A673 (cell line): ENCODE measurements at regions not wholly inside any gene's neighbourhood (a gene's known extent, or its start where the extent isn't known, plus 50 kb on each side); places are given as distances from the start of the nearest gene placed in this dataset.
"Not testable (repeated sequence)": the region's sequence is repeated elsewhere in the genome, so short reads cannot be mapped to it uniquely, and the experiment has no call there.

ENCODE experiments used
- BruUV-seq: library from RNA; stranded (reverse); fragments of 400-500 nt; replicated peaks from 2 replicates; lab custom pipeline; 2021; lab: Mats Ljungman, UMichigan
- CTCF ChIA-PET: fragments of 300-600 bp; sonication (Branson Sonifier 250); formaldehyde crosslinking; loops from one replicate; lab custom pipeline; 2022; ENCODE audit warnings: antibody characterized with exemption; lab: Charles Lee
- POLR2A ChIA-PET: fragments of 300-600 bp; sonication (Branson Sonifier 250); formaldehyde crosslinking; loops from one replicate; lab custom pipeline; 2022; ENCODE audit warnings: antibody characterized with exemption; ENCODE audit not compliant: low non-redundant PET; lab: Charles Lee
- DNase-seq: peaks from one replicate; pipeline ENCODE4 v3.0.0-alpha.2; 2015; ENCODE audit warnings: low spot score
- H3K27ac ChIP-seq: fragments of 200-600 bp; sonication (generic); 2 replicates; pipeline ENCODE4 v1.5.1; 2016; ENCODE audit warnings: mixed run types, low read depth, mild to moderate bottlenecking, mixed read lengths, antibody characterized with exemption, low read length; ENCODE audit not compliant: poor library complexity, severe bottlenecking
- H3K27me3 ChIP-seq: fragments of 200-600 bp; sonication (generic); replicated peaks from 2 replicates; pipeline ENCODE4 v1.6.1; 2017; ENCODE audit warnings: mixed run types, low read depth, mild to moderate bottlenecking, mixed read lengths, antibody characterized with exemption, low read length; ENCODE audit not compliant: insufficient read depth, poor library complexity
- H3K36me3 ChIP-seq: fragments of 200-600 bp; sonication (generic); 2 replicates; pipeline ENCODE4 v1.6.1; 2016; ENCODE audit warnings: mixed run types, mild to moderate bottlenecking, mixed read lengths, antibody characterized with exemption, low read length; ENCODE audit not compliant: insufficient read depth, poor library complexity, severe bottlenecking
- H3K4me1 ChIP-seq: fragments of 200-600 bp; sonication (generic); 2 replicates; pipeline ENCODE4 v1.6.1; 2017; ENCODE audit warnings: mixed run types, mild to moderate bottlenecking, mixed read lengths, antibody characterized with exemption, low read length; ENCODE audit not compliant: insufficient read depth, poor library complexity, severe bottlenecking
- H3K4me3 ChIP-seq: fragments of 200-600 bp; sonication (generic); 2 replicates; pipeline ENCODE4 v1.5.1; 2016; ENCODE audit warnings: low read depth, mixed run types, mild to moderate bottlenecking, mixed read lengths, low read length; ENCODE audit not compliant: poor library complexity, severe bottlenecking
- H3K9me3 ChIP-seq: fragments of 200-600 bp; sonication (generic); 2 replicates; pipeline ENCODE4 v1.6.1; 2016; ENCODE audit warnings: mixed run types, low read depth, mild to moderate bottlenecking, mixed read lengths, antibody characterized with exemption, low read length; ENCODE audit not compliant: poor library complexity, severe bottlenecking
- EZH2 ChIP-seq: fragments of 200-600 bp; sonication (generic); IDR thresholded peaks from 2 replicates; pipeline ENCODE4 v1.6.1; 2017; ENCODE audit warnings: borderline replicate concordance, low read depth, mild to moderate bottlenecking, mixed read lengths, antibody characterized with exemption, low read length; ENCODE audit not compliant: poor library complexity, severe bottlenecking
- intact Hi-C: fragments of 100-400 bp; cut with micrococcal nuclease; formaldehyde crosslinking; loops from one replicate; pipeline ENCODE4 v1.10.0; 2022; ENCODE audit not compliant: unreplicated experiment
- TF ChIP-seq, protein P1 (sequence below): fragments of 300-800, 200-600 bp; sonication (generic); conservative IDR thresholded peaks from 2 replicates; pipeline ENCODE4 v1.5.1; 2017; ENCODE audit warnings: low read depth, mild to moderate bottlenecking, antibody characterized with exemption, low read length, moderate library complexity, mixed read lengths

DNA sequence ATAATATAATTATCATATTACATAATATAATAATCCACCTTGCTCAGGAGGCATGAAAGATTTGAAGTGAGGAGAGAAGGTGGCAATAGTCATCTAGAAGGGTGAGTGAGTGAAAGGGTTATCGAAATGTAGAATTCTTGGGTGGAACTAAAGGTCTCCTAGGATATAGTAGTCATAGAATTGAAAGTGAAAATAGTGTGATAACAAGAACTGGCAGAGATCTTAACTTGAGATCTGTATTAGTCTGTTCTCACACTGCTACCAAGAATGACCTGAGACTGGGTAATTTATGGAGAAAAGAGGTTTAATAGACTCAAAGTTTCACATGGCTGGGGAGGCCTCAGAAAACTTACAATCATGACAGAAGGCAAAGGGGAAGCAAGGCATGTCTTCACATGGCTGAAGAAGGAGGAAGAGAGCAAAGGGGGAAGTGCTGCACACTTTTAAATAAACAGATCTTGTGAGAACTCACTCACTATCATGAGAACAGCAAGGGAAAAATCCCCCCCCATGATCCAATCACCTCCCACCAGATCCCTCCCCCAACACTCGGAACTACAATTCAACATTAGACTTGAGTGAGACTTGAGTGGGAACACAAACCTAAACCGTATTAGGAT is 351.5 kb downstream of the NR4A2 start:
- Histone ChIP-seq H3K4me1 (no peaks in the 10 kb centered on the region), H3K36me3 (no peaks in the 10 kb centered on the region), H3K27me3 (no peaks in the 10 kb centered on the region), H3K27ac (no peak overlapping the region), H3K9me3 (no peaks in the 10 kb centered on the region), H3K4me3 (no peak overlapping the region)
- TF ChIP-seq EZH2 = no peak
- TF ChIP-seq, protein P1, sequence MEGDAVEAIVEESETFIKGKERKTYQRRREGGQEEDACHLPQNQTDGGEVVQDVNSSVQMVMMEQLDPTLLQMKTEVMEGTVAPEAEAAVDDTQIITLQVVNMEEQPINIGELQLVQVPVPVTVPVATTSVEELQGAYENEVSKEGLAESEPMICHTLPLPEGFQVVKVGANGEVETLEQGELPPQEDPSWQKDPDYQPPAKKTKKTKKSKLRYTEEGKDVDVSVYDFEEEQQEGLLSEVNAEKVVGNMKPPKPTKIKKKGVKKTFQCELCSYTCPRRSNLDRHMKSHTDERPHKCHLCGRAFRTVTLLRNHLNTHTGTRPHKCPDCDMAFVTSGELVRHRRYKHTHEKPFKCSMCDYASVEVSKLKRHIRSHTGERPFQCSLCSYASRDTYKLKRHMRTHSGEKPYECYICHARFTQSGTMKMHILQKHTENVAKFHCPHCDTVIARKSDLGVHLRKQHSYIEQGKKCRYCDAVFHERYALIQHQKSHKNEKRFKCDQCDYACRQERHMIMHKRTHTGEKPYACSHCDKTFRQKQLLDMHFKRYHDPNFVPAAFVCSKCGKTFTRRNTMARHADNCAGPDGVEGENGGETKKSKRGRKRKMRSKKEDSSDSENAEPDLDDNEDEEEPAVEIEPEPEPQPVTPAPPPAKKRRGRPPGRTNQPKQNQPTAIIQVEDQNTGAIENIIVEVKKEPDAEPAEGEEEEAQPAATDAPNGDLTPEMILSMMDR = no peak
- BruUV-seq = no TSS peak
- CTCF ChIA-PET = no interaction called here
- no peak for DNase-seq
- POLR2A ChIA-PET = no interaction called here
- intact Hi-C loops = no loop called here

DNA sequence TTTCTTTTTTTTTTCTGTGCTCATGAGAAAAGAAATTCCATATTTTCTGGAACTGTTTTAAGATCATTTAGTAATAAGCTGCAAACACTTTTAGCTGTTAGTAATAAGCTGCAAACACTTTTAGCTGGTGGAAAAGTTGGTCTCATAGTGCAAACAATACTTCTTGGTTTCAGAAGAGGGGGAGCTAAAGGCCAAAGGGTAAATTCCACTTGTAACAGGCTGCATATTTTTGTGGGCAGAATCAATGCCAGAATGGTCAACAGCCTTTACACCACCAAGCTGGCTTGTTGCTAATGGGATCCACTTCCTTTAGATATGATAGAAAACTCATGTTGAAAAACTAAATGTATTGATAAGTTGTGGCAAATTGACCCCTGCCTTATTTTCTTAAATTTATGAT is 356.8 kb downstream of the NR4A2 start:
- no TSS peak for BruUV-seq
- Histone ChIP-seq H3K27me3 (no peaks in the 10 kb centered on the region), H3K27ac (no peak overlapping the region), H3K9me3 (no peaks in the 10 kb centered on the region), H3K36me3 (no peaks in the 10 kb centered on the region), H3K4me1 (no peaks in the 10 kb centered on the region), H3K4me3 (no peak overlapping the region)
- ChIA-PET CTCF (no interaction called here), POLR2A (no interaction called here)
- TF ChIP-seq, protein P1 = no peak
- no peak for TF ChIP-seq EZH2
- DNase-seq = no peak
- intact Hi-C loops = no loop called here

DNA sequence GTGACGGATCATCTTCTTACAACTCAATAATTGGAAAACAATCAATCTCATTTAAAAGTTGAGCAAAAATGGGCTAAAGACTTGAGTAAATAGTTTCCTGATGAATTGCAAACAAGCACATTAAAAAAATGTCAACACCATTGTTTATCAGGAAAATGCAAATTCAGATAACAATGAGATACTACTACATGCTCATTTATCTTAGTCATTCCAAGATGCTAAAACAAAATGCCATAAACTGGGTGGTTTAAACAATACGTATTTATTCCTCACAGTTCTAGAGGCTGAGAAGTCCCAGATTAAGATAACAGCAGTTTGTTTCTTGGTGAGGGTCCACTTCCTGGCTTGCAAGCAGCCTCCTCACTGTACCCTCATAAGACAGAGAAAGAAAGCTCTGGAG is 359.6 kb downstream of the NR4A2 start:
- CTCF ChIA-PET = no interaction called here
- H3K9me3 ChIP-seq = no peaks in the 10 kb centered on the region
- intact Hi-C loops = no loop called here

DNA sequence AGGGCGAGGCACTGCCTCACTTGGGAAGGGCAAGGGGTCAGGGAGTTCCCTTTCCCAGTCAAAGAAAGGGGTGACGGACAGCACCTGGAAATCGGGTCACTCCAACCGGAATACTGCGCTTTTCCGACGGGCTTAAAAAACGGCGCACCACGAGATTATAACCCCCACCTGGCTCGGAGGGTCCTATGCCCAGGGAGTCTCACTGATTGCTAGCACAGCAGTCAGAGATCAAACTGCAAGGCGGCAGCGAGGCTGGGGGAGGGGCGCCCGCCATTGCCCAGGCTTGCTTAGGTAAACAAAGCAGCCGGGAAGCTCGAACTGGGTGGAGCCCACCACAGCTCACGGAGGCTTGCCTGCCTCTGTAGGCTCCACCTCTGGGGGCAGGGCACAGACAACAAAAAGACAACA is 366.5 kb downstream of the NR4A2 start:
- H3K36me3 ChIP-seq, H3K4me1 ChIP-seq, DNase-seq, H3K9me3 ChIP-seq, H3K27me3 ChIP-seq, H3K4me3 ChIP-seq, BruUV-seq, POLR2A ChIA-PET, H3K27ac ChIP-seq, intact Hi-C loops, CTCF ChIA-PET: not testable (repeated sequence)

More for the DNA sequence above, 359.6 kb downstream of the NR4A2 start:
- no peak overlapping the region for H3K27ac ChIP-seq
- H3K4me3 ChIP-seq = no peak overlapping the region
- no peak for DNase-seq
- TF ChIP-seq EZH2 = no peak
- TF ChIP-seq, protein P1 = no peak
- no peaks in the 10 kb centered on the region for H3K4me1 ChIP-seq
- POLR2A ChIA-PET = no interaction called here
- H3K27me3 ChIP-seq = no peaks in the 10 kb centered on the region
- no TSS peak for BruUV-seq
- no peaks in the 10 kb centered on the region for H3K36me3 ChIP-seq
